ENCODE measurements at regions not wholly inside any gene's neighbourhood (a gene's known extent, or its start where the extent isn't known, plus 50 kb on each side); places are given as distances from the start of the nearest gene placed in this dataset.

DNA sequence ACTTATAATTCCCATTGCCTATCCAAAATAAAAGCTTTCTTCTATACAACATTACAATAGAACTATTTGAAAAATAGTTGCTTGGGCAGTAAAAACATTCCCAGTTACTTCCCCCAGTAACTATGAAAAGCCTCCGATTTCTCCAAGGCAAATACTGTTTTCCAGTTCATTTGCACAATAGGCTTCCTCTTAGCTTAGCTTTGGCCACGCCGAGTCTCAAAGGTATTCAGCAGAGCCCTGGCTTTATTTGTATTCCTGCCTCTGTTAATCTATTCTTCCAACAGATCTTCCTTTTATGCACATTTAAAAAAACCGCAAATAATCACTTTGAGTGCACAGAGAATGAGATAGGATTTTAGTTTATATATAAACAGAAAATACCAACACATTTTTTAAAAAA lies 836.8 kb upstream of the VRK2 start:
- CTCF ChIA-PET = no interaction called here
- no peaks in the 10 kb centered on the region for H3K4me1 ChIP-seq (ENCODE audit: control insufficient read depth in 1 of 2, insufficient read depth in 2 of 2, low read depth in 1 of 2, low read length in 1 of 2)
- no peak overlapping the region for H2AFZ ChIP-seq (ENCODE audit: low read depth)
- H4K20me1 ChIP-seq (ENCODE audit: insufficient read depth) = no peaks in the 10 kb centered on the region
- no peak for DNase-seq
- 34% methylated on average over 4 of the region's 4 CpGs for WGBS (ENCODE audit: low lambda C conversion rate)
- H3K27ac ChIP-seq (ENCODE audit: low read depth in 2 of 2, low read length in 1 of 2) = no peak overlapping the region
- H3K27me3 ChIP-seq (ENCODE audit: insufficient read depth) = no peaks in the 10 kb centered on the region
- peaks cover 6% of the 10 kb centered on the region for H3F3A ChIP-seq (replicated peaks; ENCODE audit: insufficient read depth)
- H3K4me3 ChIP-seq (ENCODE audit: low read depth in 2 of 2, low read length in 1 of 2) = no peak overlapping the region
- no peak overlapping the region for H3K9ac ChIP-seq
- POLR2A ChIA-PET = no interaction called here
- H3K79me2 ChIP-seq (ENCODE audit: insufficient read depth) = no peaks in the 10 kb centered on the region
- no peaks in the 10 kb centered on the region; the same call in 1 of the 2 replicates for H3K9me3 ChIP-seq
- TF ChIP-seq GATA2 (CRISPR knock-in tag; IDR thresholded peaks at IDR 0.05) (no peak), TCF12 (IDR thresholded peaks at IDR 0.05) (no peak), POLR2AphosphoS5 (IDR thresholded peaks at IDR 0.05; ENCODE audit: low read depth, low read length) (no peak), CHD2 (IDR thresholded peaks at IDR 0.05; ENCODE audit: low read length, partially characterized antibody) (no peak), RAD21 (IDR thresholded peaks at IDR 0.05; ENCODE audit: low read length) (no peak), SIN3A (IDR thresholded peaks at IDR 0.05; ENCODE audit: borderline replicate concordance, low read depth, low read length) (no peak), RFX5 (IDR thresholded peaks at IDR 0.05; ENCODE audit: low read length) (no peak), MEF2A (IDR thresholded peaks at IDR 0.05; ENCODE audit: borderline replicate concordance, low read depth) (no peak), EP300 (IDR thresholded peaks at IDR 0.05; ENCODE audit: borderline replicate concordance in 1 of 2, low read depth in 1 of 2, low read length in 1 of 2) (no peak)
- no peaks in the 10 kb centered on the region for H3K9me2 ChIP-seq
- no peak overlapping the region for H3K4me2 ChIP-seq
- H3K36me3 ChIP-seq (replicated peaks in 1 of 2; ENCODE audit: control insufficient read depth in 1 of 2, insufficient read depth in 2 of 2, low read length in 1 of 2) = peaks cover 7 to 24% of the 10 kb centered on the region in 2 experiments

DNA sequence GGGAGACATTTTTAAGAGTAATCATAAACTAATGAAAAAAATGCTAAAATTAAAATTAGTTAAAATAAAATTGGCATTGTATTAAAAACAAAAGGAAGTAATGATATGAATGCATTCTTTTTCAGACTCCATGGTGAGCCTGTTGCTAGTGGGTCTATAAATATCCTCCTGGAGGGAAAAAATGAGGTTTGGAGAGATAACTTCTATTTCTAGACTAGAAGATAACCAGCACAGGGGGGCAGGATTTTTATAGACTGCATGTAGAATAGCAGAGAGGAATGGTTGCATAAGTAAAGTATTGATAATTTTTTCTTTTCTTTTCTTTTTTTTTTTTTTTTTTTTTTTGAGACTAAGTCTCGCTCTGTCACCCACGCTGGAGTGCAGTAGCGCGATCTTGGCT lies 835.8 kb upstream of the VRK2 start:
- no peak overlapping the region for H3K27ac ChIP-seq (ENCODE audit: low read depth in 2 of 2, low read length in 1 of 2)
- H3F3A ChIP-seq (replicated peaks; ENCODE audit: insufficient read depth) = peaks cover 6% of the 10 kb centered on the region
- no peaks in the 10 kb centered on the region for H3K27me3 ChIP-seq (ENCODE audit: insufficient read depth)
- ChIA-PET POLR2A (no interaction called here), CTCF (no interaction called here)
- DNase-seq = no peak
- TF ChIP-seq FOXJ3 (CRISPR knock-in tag; IDR thresholded peaks at IDR 0.05) (no peak), SMC3 (IDR thresholded peaks at IDR 0.05; ENCODE audit: low read depth, low read length) (no peak), CHD2 (IDR thresholded peaks at IDR 0.05; ENCODE audit: low read length, partially characterized antibody) (no peak), POLR2AphosphoS5 (IDR thresholded peaks at IDR 0.05; ENCODE audit: low read depth, low read length) (no peak), FOSL2 (IDR thresholded peaks at IDR 0.05; ENCODE audit: borderline replicate concordance, low read depth) (no peak), RXRA (IDR thresholded peaks at IDR 0.05; ENCODE audit: borderline replicate concordance, low read depth) (no peak), MEF2A (IDR thresholded peaks at IDR 0.05; ENCODE audit: borderline replicate concordance, low read depth) (no peak)
- TF ChIP-seq, protein P1, sequence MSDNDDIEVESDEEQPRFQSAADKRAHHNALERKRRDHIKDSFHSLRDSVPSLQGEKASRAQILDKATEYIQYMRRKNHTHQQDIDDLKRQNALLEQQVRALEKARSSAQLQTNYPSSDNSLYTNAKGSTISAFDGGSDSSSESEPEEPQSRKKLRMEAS (IDR thresholded peaks at IDR 0.05; ENCODE audit: low read depth) = no peak
- TF ChIP-seq, protein P2, sequence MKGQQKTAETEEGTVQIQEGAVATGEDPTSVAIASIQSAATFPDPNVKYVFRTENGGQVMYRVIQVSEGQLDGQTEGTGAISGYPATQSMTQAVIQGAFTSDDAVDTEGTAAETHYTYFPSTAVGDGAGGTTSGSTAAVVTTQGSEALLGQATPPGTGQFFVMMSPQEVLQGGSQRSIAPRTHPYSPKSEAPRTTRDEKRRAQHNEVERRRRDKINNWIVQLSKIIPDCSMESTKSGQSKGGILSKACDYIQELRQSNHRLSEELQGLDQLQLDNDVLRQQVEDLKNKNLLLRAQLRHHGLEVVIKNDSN (IDR thresholded peaks at IDR 0.05; ENCODE audit: borderline replicate concordance, low read depth) = no peak
- TF ChIP-seq, protein P3, sequence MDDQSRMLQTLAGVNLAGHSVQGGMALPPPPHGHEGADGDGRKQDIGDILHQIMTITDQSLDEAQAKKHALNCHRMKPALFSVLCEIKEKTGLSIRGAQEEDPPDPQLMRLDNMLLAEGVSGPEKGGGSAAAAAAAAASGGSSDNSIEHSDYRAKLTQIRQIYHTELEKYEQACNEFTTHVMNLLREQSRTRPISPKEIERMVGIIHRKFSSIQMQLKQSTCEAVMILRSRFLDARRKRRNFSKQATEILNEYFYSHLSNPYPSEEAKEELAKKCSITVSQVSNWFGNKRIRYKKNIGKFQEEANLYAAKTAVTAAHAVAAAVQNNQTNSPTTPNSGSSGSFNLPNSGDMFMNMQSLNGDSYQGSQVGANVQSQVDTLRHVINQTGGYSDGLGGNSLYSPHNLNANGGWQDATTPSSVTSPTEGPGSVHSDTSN (IDR thresholded peaks at IDR 0.05) = no peak
- TF ChIP-seq, protein P4, sequence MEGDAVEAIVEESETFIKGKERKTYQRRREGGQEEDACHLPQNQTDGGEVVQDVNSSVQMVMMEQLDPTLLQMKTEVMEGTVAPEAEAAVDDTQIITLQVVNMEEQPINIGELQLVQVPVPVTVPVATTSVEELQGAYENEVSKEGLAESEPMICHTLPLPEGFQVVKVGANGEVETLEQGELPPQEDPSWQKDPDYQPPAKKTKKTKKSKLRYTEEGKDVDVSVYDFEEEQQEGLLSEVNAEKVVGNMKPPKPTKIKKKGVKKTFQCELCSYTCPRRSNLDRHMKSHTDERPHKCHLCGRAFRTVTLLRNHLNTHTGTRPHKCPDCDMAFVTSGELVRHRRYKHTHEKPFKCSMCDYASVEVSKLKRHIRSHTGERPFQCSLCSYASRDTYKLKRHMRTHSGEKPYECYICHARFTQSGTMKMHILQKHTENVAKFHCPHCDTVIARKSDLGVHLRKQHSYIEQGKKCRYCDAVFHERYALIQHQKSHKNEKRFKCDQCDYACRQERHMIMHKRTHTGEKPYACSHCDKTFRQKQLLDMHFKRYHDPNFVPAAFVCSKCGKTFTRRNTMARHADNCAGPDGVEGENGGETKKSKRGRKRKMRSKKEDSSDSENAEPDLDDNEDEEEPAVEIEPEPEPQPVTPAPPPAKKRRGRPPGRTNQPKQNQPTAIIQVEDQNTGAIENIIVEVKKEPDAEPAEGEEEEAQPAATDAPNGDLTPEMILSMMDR (IDR thresholded peaks at IDR 0.05) = no peak
- H3K9ac ChIP-seq = no peak overlapping the region
- H4K20me1 ChIP-seq (ENCODE audit: insufficient read depth) = no peaks in the 10 kb centered on the region
- H3K79me2 ChIP-seq (ENCODE audit: insufficient read depth) = no peaks in the 10 kb centered on the region
- H3K4me3 ChIP-seq (ENCODE audit: low read depth in 2 of 2, low read length in 1 of 2) = no peak overlapping the region
- no peaks in the 10 kb centered on the region; the same call in 1 of the 2 replicates for H3K9me3 ChIP-seq
- 73% methylated on average over 4 of the region's 4 CpGs for WGBS (ENCODE audit: low lambda C conversion rate)
- no peak overlapping the region for H2AFZ ChIP-seq (ENCODE audit: low read depth)
- H3K36me3 ChIP-seq (replicated peaks in 1 of 2; ENCODE audit: control insufficient read depth in 1 of 2, insufficient read depth in 2 of 2, low read length in 1 of 2) = peaks cover 2 to 26% of the 10 kb centered on the region in 2 experiments
- no peak overlapping the region for H3K4me2 ChIP-seq
- no peaks in the 10 kb centered on the region for H3K4me1 ChIP-seq (ENCODE audit: control insufficient read depth in 1 of 2, insufficient read depth in 2 of 2, low read depth in 1 of 2, low read length in 1 of 2)
- H3K9me2 ChIP-seq = no peaks in the 10 kb centered on the region
